SK-N-SH treated with all-trans-retinoic acid at 6 μM for 48 hours (cell line): ENCODE measurements at regions not wholly inside any gene's neighbourhood (a gene's known extent, or its start where the extent isn't known, plus 50 kb on each side); places are given as distances from the start of the nearest gene placed in this dataset.

Experiments
- CSDC2 ChIP-seq: fragments of 250-450 bp; sonication (Bioruptor Pico); IDR thresholded peaks from 2 replicates; pipeline ENCODE4 v1.5.0; 2020; ENCODE audit warnings: mild to moderate bottlenecking, moderate library complexity
- ESRRG ChIP-seq: fragments of 250-450 bp; sonication (Bioruptor Pico); IDR thresholded peaks from 2 replicates; pipeline ENCODE4 v1.6.1; 2021; ENCODE audit warnings: mild to moderate bottlenecking
- OSR1 ChIP-seq: fragments of 250-450 bp; sonication (Bioruptor Pico); IDR thresholded peaks from 2 replicates; pipeline ENCODE4 v1.8.0; 2022; ENCODE audit warnings: moderate library complexity, mild to moderate bottlenecking, inconsistent platforms
- RARB ChIP-seq: fragments of 250-450 bp; sonication (Bioruptor Pico); IDR thresholded peaks from 2 replicates; pipeline ENCODE4 v1.8.0; 2021; ENCODE audit warnings: mild to moderate bottlenecking, moderate library complexity
- ZC3H10 ChIP-seq: fragments of 250-450 bp; sonication (Bioruptor Pico); IDR thresholded peaks from 2 replicates; pipeline ENCODE4 v1.5.1; 2021; ENCODE audit warnings: mild to moderate bottlenecking, moderate library complexity
- ZFP30 ChIP-seq: fragments of 450-650 bp; formaldehyde crosslinking; IDR thresholded peaks from 2 replicates; pipeline ENCODE4 v1.5.0; 2022; ENCODE audit warnings: mild to moderate bottlenecking, moderate library complexity
- ZNF70 ChIP-seq: fragments of 450-650 bp; formaldehyde crosslinking; IDR thresholded peaks from 2 replicates; pipeline ENCODE4 v1.5.0; 2020; ENCODE audit warnings: mild to moderate bottlenecking, moderate library complexity
- ZNF8 ChIP-seq: fragments of 450-650 bp; formaldehyde crosslinking; IDR thresholded peaks from 2 replicates; pipeline ENCODE4 v1.5.0; 2020; ENCODE audit warnings: mild to moderate bottlenecking, moderate library complexity
- TF ChIP-seq, protein P1 (sequence below): fragments of 250-450 bp; sonication (Bioruptor Pico); IDR thresholded peaks from 2 replicates; pipeline ENCODE4 v1.5.0; 2020; ENCODE audit warnings: mild to moderate bottlenecking, moderate library complexity
- TF ChIP-seq, protein P2 (sequence below): fragments of 250-450 bp; sonication (Bioruptor Pico); IDR thresholded peaks from 2 replicates; pipeline ENCODE4 v1.5.1; 2020; ENCODE audit warnings: low read depth, mild to moderate bottlenecking, moderate library complexity
- TF ChIP-seq, protein P3 (sequence below): fragments of 250-450 bp; sonication (Bioruptor Pico); IDR thresholded peaks from 2 replicates; pipeline ENCODE4 v1.8.0; 2020; ENCODE audit warnings: mild to moderate bottlenecking, moderate library complexity, borderline replicate concordance
- TF ChIP-seq, protein P4 (sequence below): fragments of 250-450 bp; sonication (Bioruptor Pico); IDR thresholded peaks from 2 replicates; pipeline ENCODE4 v1.5.1; 2021; ENCODE audit warnings: mild to moderate bottlenecking, moderate library complexity

DNA sequence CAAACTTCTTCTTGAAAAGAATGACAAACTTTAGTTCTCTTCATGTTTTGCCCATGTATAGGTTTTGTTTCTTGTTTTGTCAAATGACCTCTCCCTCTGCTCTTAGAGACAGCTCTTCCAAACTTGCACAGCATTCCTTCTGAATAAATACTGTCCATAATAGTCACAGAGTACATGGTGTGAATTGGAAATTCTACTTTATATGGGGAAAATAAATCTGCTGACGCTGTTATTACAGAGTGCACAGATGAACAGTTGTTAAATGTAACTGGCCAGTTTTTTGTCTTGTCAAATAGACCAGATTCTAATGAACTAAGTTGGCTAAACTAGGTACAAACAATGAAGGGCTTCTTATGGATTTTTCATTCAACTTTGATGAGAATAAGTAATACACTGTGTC lies 115.8 kb upstream of the DTNA start:
- TF ChIP-seq ZFP30 (CRISPR knock-in tag) (no peak), ZNF70 (CRISPR knock-in tag) (no peak), ESRRG (CRISPR knock-in tag) (no peak), RARB (no peak), OSR1 (CRISPR knock-in tag) (no peak), CSDC2 (CRISPR knock-in tag) (no peak), ZNF8 (CRISPR knock-in tag) (no peak), ZC3H10 (CRISPR knock-in tag) (no peak)
- TF ChIP-seq, protein P1, sequence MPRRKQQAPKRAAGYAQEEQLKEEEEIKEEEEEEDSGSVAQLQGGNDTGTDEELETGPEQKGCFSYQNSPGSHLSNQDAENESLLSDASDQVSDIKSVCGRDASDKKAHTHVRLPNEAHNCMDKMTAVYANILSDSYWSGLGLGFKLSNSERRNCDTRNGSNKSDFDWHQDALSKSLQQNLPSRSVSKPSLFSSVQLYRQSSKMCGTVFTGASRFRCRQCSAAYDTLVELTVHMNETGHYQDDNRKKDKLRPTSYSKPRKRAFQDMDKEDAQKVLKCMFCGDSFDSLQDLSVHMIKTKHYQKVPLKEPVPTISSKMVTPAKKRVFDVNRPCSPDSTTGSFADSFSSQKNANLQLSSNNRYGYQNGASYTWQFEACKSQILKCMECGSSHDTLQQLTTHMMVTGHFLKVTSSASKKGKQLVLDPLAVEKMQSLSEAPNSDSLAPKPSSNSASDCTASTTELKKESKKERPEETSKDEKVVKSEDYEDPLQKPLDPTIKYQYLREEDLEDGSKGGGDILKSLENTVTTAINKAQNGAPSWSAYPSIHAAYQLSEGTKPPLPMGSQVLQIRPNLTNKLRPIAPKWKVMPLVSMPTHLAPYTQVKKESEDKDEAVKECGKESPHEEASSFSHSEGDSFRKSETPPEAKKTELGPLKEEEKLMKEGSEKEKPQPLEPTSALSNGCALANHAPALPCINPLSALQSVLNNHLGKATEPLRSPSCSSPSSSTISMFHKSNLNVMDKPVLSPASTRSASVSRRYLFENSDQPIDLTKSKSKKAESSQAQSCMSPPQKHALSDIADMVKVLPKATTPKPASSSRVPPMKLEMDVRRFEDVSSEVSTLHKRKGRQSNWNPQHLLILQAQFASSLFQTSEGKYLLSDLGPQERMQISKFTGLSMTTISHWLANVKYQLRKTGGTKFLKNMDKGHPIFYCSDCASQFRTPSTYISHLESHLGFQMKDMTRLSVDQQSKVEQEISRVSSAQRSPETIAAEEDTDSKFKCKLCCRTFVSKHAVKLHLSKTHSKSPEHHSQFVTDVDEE (CRISPR knock-in tag) = no peak
- TF ChIP-seq, protein P2, sequence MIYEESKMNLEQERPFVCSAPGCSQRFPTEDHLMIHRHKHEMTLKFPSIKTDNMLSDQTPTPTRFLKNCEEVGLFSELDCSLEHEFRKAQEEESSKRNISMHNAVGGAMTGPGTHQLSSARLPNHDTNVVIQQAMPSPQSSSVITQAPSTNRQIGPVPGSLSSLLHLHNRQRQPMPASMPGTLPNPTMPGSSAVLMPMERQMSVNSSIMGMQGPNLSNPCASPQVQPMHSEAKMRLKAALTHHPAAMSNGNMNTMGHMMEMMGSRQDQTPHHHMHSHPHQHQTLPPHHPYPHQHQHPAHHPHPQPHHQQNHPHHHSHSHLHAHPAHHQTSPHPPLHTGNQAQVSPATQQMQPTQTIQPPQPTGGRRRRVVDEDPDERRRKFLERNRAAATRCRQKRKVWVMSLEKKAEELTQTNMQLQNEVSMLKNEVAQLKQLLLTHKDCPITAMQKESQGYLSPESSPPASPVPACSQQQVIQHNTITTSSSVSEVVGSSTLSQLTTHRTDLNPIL = no peak
- TF ChIP-seq, protein P3, sequence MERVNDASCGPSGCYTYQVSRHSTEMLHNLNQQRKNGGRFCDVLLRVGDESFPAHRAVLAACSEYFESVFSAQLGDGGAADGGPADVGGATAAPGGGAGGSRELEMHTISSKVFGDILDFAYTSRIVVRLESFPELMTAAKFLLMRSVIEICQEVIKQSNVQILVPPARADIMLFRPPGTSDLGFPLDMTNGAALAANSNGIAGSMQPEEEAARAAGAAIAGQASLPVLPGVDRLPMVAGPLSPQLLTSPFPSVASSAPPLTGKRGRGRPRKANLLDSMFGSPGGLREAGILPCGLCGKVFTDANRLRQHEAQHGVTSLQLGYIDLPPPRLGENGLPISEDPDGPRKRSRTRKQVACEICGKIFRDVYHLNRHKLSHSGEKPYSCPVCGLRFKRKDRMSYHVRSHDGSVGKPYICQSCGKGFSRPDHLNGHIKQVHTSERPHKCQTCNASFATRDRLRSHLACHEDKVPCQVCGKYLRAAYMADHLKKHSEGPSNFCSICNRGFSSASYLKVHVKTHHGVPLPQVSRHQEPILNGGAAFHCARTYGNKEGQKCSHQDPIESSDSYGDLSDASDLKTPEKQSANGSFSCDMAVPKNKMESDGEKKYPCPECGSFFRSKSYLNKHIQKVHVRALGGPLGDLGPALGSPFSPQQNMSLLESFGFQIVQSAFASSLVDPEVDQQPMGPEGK = no peak
- TF ChIP-seq, protein P4, sequence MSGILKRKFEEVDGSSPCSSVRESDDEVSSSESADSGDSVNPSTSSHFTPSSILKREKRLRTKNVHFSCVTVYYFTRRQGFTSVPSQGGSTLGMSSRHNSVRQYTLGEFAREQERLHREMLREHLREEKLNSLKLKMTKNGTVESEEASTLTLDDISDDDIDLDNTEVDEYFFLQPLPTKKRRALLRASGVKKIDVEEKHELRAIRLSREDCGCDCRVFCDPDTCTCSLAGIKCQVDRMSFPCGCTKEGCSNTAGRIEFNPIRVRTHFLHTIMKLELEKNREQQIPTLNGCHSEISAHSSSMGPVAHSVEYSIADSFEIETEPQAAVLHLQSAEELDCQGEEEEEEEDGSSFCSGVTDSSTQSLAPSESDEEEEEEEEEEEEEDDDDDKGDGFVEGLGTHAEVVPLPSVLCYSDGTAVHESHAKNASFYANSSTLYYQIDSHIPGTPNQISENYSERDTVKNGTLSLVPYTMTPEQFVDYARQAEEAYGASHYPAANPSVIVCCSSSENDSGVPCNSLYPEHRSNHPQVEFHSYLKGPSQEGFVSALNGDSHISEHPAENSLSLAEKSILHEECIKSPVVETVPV (CRISPR knock-in tag) = no peak
